GM18519 (cell line): ENCODE measurements at regions not wholly inside any gene's neighbourhood (a gene's known extent, or its start where the extent isn't known, plus 50 kb on each side); places are given as distances from the start of the nearest gene placed in this dataset.

ENCODE experiments used
- ATAC-seq: cut with Tn5 transposase; IDR thresholded peaks from one replicate; pipeline ENCODE4 v1.9.1; 2021; ENCODE audit warnings: mild to moderate bottlenecking, moderate library complexity; ENCODE audit not compliant: unreplicated experiment, low FRiP score

DNA sequence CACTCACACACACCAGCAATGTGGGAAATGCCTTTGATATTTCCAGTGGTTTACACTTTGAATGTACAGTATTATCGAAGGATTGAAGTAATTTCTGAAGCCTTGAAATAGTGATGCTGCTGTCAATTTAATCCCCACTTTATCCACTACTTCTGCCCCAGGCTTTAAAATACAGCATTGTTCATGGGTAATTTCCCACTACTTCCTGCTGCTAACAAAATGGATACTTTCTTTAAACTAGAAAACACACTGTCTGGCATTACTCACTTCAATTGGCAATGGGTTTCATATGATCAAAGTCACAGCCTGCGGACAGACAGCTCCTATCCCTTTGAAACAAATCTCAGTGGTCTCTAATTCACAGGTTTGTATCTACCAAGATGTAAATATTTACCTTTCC lies 292.2 kb downstream of the CDH11 start:
- no peak for ATAC-seq

DNA sequence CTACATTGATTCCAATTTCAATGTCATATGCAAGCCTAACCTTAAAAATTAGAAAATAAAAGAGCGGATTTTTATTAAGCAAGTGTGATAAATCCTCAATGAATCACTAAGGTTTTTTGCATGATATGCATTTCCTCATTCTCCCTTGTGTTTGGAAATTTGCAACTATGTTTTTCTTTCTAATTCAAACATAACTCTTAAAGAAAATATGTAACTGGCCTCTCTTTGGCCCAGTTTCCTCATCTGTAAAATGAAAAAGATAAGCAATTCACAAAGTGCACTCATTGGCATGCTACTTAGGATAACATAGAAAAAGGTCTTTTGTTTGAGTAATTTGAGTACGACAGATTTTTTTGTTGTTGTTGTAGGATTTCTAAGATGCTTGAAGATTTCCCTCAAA lies 295.5 kb downstream of the CDH11 start:
- no peak for ATAC-seq

DNA sequence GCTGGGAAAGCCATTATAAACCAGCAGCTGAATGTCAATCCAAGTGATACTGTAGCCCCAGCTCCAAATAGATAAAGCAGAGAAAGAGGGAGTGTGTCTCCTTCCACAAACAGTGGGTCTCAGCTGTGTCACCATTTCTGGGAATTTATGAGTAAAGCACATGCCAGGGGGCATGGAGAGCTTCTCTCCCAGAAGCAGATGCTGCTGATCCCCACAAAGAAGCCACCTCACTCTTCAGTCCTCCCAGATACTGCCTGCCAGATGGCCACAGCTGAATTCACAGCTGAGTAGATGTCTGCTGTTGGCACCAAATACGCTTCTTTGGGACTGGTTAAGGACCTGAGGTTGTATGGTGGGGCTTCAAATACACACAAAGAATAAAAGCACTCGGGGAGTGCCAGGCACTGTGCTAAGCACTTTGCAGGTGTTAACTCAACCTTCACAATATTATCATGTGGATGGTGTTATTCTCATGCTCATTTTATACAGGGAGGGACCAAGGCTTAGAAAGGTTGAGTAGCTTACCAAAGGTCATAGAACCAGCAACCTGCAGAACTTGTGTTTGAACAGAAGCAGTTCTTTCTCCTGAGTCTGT lies 298.3 kb downstream of the CDH11 start:
- ATAC-seq, result no peak

DNA sequence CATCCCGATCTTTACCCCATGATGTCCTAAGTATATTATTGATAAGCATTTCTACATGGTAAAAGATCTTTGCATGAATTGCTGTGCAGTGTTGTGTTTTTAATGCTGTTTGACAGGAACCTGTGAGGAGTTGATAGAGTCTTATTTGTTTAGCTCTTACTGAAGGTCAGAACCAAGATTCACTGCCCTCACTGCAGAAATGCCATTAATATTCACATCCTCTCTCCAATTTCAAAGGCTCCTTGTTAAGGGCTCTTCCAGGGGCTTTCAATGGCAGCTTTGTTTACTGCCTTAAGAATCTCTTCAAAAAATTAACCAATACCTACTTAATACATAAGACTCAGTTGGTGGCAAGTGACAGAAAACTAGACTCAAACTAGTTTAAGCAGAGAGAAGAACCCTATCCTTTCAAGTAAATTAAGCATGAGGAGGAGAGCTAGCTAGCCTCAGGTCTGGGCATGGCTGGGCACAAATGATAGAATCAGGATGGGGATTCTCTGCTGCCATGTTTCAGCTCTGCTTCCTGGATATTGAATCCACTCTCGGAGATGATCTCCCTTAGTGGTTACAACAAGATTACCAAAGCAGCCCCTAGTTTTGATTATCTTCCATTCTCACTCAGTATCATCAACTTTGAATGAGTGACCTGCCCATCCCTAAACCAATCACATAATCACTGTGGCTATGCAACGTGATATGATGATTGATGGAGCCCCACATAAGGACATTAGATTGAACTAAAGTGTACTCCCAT lies 311.8 kb downstream of the CDH11 start:
- ATAC-seq, result no peak

DNA sequence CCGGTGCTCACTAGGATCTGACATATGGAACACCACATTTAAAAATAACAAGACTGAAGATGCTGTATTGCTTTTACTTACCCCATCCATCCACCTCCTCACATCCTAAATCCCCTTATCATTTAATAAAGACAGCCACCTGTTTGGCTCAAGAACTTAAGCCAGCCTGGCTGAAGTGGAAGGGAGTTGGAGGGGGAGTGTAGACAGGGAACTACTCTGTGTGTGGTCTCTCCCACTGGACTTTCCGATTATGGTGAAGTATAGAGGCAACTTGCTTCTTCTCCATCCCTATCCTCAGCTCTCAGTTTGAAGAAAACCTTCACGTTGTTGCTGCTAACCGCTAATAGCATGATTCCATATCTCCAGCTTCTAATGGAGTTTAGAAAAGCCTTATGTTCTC lies 313.4 kb downstream of the CDH11 start:
- ATAC-seq, result no peak

DNA sequence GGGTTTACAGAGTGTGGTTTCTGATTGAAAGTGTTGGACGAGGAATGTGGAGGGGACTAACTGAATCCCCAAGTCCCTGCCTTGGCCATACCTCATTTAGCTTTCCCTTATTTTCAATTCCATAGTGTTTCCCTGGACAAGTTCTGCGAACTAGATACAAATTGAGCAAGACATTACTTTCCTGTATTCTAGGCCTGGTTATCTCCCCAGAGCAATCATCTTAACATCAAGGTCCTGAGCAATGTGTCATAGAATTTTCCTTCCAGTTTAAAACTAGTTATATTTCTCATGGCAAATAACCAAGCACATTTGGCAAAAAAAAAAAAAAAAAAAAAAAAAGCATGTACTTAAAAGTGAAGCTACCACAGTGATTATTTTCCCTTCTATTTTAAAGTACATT lies 330.1 kb downstream of the CDH11 start:
- ATAC-seq, result no peak

DNA sequence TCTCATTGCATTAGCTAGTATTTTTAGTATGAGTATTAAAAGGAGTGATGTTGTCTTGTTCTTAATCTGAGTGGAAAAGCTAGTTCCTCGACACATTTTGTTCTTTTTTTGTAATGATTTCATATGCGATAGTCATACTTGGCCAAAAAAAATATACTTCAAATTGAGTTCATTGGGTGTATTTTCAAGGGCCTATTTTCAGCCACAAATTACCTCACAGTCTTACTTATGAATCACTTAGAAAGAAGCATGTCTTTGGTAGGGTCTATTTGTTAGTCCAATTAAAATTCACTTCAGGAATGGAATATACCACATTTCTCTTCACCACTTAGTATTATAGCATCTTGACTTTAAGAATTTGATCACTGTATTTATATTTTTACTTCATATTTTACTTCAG lies 337.2 kb downstream of the CDH11 start:
- ATAC-seq, result no peak

DNA sequence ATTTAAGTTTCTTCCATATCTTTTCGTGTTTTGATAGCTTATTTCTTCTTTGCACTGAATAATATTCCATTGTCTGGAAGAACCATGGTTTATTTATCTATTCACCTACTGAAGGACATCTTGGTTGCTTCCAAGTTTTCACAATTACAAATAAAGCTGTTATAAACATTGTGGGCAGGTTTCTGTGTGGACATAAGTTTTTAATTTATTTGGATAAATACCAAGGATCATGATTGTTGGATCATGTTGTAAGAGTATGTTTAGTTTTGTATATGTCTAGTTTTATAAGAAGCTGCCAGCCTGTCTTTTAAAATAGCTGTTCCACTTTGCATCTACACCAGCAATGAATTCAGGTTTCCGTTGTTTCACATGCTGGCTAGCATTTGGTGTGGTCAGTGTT lies 339.4 kb downstream of the CDH11 start:
- no peak for ATAC-seq

DNA sequence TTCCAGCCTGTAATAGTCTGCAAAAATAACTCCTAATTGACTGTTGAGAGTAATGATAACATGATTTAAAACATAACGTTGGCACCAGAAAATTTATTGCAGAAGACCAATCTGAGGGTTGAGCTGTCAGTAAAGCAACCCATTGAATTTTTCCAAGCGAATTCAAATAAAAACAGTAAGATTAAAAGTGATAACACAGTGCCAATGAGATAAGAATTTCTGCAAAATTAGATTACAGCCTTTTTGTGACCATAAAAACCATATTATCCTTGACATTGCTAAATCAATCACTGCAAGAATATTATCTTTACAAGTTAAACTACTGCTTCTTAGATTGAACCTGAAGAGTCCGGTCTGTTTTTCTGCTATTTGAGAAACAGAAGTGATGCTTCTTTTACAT lies 341.4 kb downstream of the CDH11 start:
- ATAC-seq, result no peak

DNA sequence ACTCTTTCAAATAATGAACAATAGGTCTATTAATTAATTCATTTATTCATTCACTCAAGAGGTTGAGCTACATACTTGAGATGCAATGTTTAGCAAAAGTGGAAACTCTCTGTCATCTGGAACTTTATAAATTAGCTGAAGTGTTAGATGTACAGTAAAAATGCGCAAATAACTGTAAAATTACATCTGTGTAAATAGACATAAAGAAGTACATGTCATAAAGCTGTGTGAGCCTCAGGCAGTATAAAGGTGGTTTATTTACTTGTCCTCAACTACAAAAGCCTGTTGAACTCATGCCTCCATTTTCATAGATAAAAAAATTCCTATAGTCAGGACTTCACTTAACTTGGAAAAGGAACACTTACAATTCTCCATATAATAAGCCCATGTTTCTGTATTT lies 343.1 kb downstream of the CDH11 start:
- ATAC-seq, result no peak

DNA sequence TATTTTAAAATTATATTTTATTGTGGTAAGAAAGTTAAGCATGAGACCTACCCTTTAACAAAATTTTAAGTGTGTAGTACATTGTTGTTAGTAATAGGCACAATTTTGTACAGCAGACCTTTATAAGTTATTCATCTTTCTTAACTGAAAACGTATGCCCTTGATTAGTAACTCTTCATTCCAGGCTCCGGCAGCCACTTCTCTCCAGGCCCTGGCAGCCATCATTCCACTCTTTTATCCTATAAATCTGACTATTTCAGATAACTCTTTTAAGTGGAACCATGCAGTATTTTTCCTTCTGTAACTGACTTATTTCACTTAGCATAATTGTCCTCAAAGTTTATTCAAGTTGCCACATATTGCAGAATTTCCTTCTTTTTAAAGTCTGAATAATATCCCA lies 348.2 kb downstream of the CDH11 start:
- no peak for ATAC-seq

DNA sequence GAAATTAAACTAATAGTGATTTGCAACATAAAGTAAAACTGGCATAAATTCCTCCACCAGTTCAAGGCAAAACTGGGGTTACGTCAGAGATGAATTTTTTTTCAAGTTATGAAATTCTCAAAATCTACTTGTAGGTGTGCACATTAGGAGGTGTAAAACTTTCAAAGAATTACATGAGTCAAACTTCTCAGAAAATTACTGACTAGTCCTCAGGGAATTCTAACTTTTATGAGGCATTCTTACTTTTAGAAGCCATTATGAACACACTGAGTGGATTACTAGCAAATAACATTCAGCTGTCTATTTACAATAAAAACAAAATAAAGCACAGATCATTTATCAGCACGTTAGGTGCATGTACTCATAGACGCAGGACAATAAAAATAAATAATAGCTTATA lies 348.7 kb downstream of the CDH11 start:
- no peak for ATAC-seq

DNA sequence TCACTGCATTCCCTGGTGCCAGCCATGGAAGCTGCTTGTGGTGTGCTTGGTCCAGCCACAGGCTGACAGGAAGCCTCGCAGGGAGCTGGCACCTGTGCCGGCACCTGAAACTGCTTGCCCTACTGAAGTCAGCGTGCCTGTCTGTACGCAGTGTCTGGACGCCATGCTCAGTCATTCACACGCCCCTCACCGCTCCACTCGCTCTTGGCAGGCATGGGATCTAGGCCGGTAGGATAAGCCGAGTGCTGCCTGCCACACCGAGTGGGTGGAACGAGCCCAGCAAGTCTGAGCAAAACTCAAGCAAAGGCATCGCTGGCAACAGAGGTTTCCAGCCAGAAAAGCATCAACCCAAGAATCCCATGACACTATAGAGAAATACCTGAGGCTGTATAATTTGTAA lies 350.6 kb downstream of the CDH11 start:
- ATAC-seq, result no peak

DNA sequence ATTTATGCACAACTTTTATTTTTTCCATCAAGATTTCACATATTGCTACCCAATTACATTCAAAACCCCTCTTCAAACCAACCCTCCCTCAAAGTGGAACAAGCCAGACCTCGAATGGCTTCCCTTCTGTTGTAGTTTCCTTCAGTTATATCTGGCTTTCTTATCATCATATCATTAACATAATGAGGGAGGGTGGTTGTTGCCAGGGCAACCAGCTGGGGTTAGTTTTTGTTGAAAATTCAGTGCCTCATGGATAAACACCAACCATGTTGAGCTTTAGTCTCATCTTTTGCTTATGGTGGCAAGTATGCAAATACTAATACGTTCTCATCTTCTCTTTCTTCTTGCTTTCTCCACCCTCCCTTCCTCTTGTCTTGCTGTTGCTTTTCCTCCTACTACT lies 359.7 kb downstream of the CDH11 start:
- no peak for ATAC-seq

DNA sequence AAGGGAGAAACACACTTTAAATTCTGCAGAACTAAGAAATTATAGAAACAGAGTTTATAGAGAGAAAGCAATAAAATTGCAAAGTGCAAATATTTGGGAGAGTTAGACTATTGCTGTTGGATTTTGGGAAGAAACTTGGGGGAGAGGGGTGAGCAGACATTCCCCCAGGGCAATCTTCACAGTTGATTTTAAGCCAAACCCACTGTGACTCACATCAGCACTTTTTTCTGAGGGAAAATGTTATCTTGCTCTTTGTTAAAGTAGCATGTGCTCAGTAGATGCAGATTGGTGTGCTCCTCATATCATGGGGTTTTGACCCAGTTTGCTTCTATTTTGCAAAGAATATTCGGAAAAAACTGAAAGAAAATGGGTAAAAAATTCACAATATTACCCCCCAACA lies 367.6 kb downstream of the CDH11 start:
- ATAC-seq, result no peak

DNA sequence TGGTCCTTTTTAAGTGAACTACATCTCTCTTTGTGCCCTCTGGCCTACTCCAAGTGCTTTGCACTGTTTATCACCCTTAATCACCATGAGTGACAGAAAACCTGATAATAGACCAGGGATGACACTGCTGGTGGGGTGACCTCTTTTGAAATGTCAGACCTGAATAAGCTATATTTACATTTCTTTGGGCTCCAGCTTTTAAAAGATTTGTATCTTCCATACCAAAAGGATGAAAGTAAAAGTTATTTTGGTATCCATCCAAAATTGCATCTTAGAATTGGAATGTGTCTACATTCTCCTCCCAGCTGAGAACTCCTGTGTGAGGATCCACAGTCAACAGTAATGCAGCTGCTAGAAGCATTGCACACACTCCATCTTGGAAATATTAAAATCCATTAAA lies 370.0 kb downstream of the CDH11 start:
- ATAC-seq, result no peak

DNA sequence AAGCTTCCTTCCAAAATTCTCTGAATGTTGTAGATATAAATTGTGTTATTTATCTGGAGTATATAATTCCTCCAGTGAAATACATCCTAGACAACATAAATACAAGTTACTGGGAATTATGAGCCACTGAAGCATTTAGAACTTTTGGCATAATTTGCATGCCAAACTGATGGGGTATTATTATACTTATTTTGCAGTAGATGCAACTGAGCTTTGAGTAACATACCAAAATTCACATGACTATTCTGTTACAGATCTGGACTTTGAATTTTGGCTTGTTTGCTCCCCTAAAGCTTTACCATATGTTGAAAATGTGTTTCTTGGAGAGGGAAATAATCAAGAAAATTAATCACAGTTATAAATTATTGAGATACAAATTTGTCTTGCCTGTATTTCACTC lies 372.5 kb downstream of the CDH11 start:
- no peak for ATAC-seq

DNA sequence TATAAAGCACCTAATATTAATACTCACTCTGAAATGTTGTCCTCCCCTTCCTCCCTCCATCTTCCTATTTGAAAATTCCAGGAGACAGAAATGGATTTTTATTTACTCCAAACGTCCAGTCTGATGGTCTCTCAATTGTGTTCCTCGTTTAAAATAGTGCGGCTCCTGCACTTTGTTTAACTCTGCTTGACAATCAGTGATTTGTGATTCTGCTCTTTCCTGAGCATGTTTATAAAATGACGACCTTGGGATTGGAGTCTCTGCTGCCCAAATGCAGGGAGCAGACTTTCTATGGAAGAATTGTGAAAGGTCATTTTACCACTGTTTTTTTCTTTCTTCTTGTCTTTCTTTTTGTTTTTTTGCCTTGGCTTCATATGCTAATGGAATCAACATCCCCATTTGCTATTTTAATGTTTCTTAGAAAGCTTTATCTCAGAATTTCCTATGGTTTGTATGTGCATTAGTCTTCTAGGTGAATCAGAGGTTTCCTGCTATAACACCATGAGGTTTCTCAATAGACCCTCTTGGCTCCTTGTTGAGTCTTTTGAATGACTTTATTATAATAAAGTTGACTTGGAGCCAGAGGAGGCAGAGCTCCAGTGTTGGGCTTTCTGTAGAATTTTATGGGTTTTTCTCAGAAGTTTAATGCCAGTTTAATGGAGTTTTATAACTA lies 376.5 kb downstream of the CDH11 start:
- no peak for ATAC-seq

DNA sequence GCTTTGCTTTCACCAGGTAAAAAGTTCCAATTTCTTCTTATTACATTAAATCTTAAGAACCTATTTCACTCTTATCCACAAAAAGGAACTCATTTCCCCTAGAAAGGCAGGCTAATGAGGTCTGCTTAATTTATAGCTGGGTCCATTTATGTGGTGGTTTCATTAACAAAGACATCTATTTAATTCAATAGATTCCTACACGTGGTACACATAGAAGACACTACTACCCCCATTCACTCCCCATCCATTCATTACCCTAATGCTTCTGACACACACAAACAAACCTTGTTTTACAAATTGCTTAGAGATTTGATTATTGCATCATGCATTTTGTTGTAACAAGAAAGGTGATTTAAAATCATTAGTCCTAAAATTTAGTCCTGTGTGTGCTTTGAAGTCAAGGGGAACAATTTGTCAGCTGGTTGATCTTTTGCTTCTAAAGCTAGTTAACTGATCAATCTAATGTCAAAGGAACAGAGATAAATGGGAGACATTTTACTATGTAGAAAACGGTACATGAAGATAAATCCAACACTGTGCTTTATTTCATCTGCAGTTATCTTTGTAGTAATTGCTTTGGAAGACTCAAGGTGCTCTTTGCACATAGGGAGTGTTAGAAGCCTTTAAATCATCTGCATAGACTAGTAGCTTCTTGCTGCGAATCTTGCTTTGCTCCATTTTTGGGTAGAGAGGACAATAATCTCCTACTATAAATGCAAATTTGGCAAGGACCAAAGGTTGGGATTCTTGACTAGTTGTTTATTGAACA lies 379.2 kb downstream of the CDH11 start:
- ATAC-seq, result no peak

DNA sequence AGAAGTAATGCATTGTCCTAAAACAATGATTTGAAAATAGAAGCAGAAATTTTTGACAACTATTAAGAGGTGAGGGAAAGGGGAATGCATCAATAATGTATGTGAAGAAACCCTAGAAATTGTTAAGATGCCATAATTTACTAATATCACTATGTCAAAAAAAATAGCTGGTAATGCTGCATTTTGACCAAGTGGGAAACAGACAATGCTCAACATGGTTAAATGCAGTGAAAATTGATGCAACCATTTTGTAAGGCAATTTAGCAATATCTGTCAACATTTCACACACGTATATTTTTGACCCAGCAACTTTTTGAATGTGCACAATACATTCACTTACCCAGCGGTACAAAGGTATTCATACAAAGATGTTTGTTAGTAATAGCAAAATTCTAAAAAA lies 381.6 kb downstream of the CDH11 start:
- ATAC-seq, result no peak

DNA sequence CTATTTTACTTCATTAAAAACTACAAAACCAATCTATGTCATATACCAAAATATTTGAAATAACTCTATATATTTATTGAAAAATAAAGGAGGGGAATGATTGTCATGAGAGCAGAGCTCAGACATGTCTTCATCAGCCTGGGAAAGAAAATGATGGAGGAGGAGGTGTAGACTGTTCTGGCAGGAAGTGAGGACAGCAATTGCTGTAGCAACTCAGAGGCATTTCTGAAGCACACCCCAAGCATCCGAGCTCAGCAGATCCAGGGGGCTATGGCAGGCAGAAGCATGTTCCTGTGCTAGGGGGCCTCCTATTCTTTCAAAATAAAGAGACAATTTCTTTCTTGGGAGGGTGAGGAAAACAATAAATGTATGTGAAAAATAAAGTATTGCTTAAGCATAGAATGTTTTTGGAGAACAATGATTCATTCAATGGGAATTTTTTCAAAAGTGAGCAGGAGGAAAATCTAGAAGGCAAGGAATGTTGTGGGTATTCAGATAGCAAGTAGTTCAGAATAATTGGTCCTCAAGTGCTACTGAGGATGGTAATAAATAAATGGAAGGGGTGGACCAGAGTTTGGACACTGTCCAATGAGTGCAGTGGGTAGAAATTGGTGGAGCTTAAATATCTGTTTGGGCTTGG lies 383.4 kb downstream of the CDH11 start:
- ATAC-seq, result no peak
